ENCODE measurements at regions not wholly inside any gene's neighbourhood (a gene's known extent, or its start where the extent isn't known, plus 50 kb on each side); places are given as distances from the start of the nearest gene placed in this dataset.

- TF ChIP-seq TCF7L2 (IDR thresholded peaks at IDR 0.05; ENCODE audit: low read depth, low read length) (no peak), REST (IDR thresholded peaks at IDR 0.05; ENCODE audit: insufficient read depth in 1 of 2, low read depth in 2 of 2, low read length in 1 of 2) (no peak), POLR2AphosphoS5 (IDR thresholded peaks at IDR 0.05; ENCODE audit: low read depth, low read length) (no peak)
Measured at GRCh38 chr18:72407048-72407447, 137.1 kb downstream of the CBLN2 start.

GRCh38 chr18:72391951-72392350, 152.2 kb downstream of the CBLN2 start:
- CTCF ChIA-PET: no interaction called here
- BruUV-seq (replicated peaks): no TSS peak
- POLR2A ChIA-PET: no interaction called here
- no peak for ATAC-seq
- in situ Hi-C loops (cut with HindIII; ENCODE audit: low pct_unique_long_range_greater_than_20kb, low sequenced_read_pairs): no loop called here
- no peaks in the 10 kb centered on the region for H3K4me1 ChIP-seq (ENCODE audit: control insufficient read depth, insufficient read depth, low read length)
- H3K4me3 ChIP-seq (ENCODE audit: low read depth in 2 of 2, low read length in 2 of 2): no peak overlapping the region
- H3K27ac ChIP-seq (ENCODE audit: low read length): no peak overlapping the region
- H3K9me3 ChIP-seq (ENCODE audit: control insufficient read depth, insufficient read depth, low read depth, low read length): no peaks in the 10 kb centered on the region
- intact Hi-C loops (cut with micrococcal nuclease; ENCODE audit: unreplicated experiment): no loop called here
- no peaks in the 10 kb centered on the region for H3K36me3 ChIP-seq (ENCODE audit: control insufficient read depth, insufficient read depth, low read length)
- no peak for DNase-seq (ENCODE audit: low read depth, low spot score)
- TF ChIP-seq POLR2AphosphoS5 (IDR thresholded peaks at IDR 0.05; ENCODE audit: low read depth, low read length) (no peak), TCF7L2 (IDR thresholded peaks at IDR 0.05; ENCODE audit: low read depth, low read length) (no peak), SIN3A (IDR thresholded peaks at IDR 0.05; ENCODE audit: borderline replicate concordance, insufficient read depth, low read depth, low read length) (no peak), CTCF (IDR thresholded peaks at IDR 0.05) (no peak), REST (IDR thresholded peaks at IDR 0.05; ENCODE audit: insufficient read depth in 1 of 2, low read depth in 2 of 2, low read length in 1 of 2) (no peak)
- no peaks in the 10 kb centered on the region for H3K27me3 ChIP-seq (ENCODE audit: control insufficient read depth, insufficient read depth, low read length)

More at GRCh38 chr18:72407048-72407447, 137.1 kb downstream of the CBLN2 start:
- no peak for ATAC-seq
- intact Hi-C loops (cut with micrococcal nuclease; ENCODE audit: unreplicated experiment) (no loop called here), in situ Hi-C loops (cut with HindIII; ENCODE audit: low pct_unique_long_range_greater_than_20kb, low sequenced_read_pairs) (no loop called here)
- Histone ChIP-seq H3K27me3 (ENCODE audit: control insufficient read depth, insufficient read depth, low read length) (no peaks in the 10 kb centered on the region), H3K9me3 (ENCODE audit: control insufficient read depth, insufficient read depth, low read depth, low read length) (no peaks in the 10 kb centered on the region), H3K27ac (ENCODE audit: low read length) (no peak overlapping the region), H3K4me3 (ENCODE audit: low read depth in 2 of 2, low read length in 2 of 2) (no peak overlapping the region), H3K36me3 (ENCODE audit: control insufficient read depth, insufficient read depth, low read length) (no peaks in the 10 kb centered on the region), H3K4me1 (ENCODE audit: control insufficient read depth, insufficient read depth, low read length) (no peaks in the 10 kb centered on the region)
- DNase-seq (ENCODE audit: low read depth, low spot score): no peak
- no TSS peak for BruUV-seq (replicated peaks)
- ChIA-PET CTCF (no interaction called here), POLR2A (no interaction called here)
